NCI-H524 (cell line): ENCODE measurements at regions not wholly inside any gene's neighbourhood (a gene's known extent, or its start where the extent isn't known, plus 50 kb on each side); places are given as distances from the start of the nearest gene placed in this dataset.
"Not testable (repeated sequence)": the region's sequence is repeated elsewhere in the genome, so short reads cannot be mapped to it uniquely, and the experiment has no call there.

ENCODE experiments used
- DNase-seq, 2 experiments: peaks; one replicate each; lab custom pipeline; 2025; lab: John Stamatoyannopoulos, UW

DNA sequence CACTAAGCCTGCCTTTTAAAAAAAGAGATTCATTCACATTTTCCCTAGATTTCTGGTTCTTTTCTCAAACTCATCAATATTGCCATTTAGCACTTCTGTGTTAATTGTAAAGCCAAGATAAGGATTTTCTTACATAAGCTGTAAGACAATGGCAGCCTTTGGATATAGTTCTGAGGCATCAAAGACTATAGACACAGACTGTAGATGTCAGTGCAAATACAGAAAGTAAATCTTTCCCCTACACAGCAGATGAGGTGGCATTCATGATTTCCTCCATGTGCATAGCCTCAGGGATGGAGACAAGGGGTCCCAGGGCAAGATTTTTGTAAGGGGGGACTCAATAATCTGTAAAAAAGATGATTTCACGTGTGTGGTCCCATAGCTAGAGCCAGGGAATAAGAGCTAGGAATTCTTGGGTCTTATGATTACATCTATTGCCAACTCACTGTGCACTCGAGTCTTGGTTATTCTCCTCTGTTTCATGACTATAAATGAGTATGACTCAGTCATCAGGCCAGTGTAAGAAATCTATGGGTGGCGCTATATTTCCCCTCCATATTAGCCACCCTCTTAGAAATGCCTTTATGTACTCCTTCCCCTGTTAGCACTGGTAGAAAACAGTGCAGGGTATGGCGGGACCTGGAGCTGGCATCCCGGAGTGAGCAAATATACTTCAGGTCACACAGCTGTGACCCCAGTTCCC is 207.5 kb downstream of the EXOC5 start:
- no peak for DNase-seq

DNA sequence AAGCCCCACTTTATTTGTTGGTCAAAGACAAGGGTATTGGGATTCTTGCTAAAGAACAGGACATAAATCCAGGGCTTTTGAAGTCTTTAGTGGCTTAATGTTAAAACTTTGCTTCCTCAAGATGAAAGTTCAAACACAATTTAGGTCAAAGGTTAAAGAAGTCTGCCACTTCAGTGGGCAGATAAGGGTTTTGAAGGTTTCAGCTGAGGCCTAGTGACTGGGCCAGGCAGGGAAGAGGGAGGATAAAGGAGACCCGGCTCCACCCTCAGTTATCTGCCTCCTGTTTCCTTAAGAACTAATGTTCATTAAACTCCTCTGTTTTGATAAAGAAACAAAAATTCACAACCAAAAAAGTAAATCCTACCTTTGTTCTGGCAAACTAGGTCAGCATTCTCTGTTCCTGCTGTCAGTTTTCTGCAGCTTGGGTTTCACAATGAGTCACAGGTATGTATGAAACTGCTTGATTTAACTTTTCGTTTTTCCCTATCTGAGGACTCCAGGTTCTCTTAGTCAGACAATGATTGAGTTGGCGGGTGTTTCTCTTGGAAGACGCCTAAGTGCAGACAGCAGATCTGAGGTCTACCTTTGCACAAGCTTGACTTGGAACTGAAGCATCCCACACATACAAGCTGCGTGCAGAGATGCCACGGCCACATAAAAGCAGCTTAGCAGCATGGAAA is 208.3 kb downstream of the EXOC5 start:
- no peak for DNase-seq

- peak; percentile 82 to 87 for DNase-seq
Observed at GRCh38 chr14:57058319-57058718, 210.4 kb downstream of the EXOC5 start.

DNA sequence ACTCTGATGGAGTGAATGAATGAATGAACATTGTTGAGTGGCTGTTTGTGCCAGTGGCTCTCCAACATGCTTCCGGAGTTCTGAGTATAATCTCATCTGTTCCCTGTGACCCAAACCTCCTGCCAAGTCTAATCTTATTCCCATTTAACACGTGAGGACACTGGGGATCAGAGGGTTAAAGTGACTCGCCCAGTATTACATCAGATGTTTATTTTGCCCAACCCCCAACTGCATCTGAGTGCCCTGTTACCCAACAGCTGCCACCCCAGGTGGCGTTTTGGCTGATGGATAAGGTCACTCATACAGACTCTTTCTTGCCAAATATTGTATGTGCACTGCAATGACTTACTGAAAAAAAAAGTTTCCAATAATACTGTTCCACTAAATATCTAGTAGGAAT is 210.9 kb downstream of the EXOC5 start:
- DNase-seq = peak; percentile 98 to 99

- not testable (repeated sequence) for DNase-seq
Observed at GRCh38 chr14:57056522-57056921, 212.2 kb downstream of the EXOC5 start.

DNA sequence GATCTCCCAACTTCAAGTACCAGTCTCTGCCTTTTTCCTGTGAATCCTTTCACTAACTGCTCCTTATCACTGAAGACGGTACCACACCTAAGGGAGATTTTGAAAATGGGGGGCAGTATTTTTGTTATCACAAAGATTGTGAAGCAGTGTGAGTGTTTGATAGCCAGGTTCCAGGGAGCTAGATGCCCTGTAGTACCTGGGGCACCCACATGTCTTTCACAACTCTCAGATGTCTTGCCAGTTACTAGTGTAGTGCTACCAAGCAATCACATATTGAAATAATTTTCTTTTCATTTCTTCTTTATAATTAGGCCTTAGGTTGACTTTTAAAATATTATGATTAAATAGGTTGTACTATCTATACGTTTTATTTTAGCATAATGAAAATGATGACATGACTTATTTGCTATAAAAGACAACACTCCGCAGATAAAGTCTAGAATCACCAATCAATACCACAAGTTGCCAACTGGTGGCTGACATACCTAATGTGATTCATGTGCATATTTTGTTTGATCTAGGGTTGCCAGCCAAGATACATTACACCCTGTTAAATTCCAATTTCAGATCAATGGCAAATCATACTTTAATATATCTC is 215.9 kb downstream of the EXOC5 start:
- no peak for DNase-seq

DNA sequence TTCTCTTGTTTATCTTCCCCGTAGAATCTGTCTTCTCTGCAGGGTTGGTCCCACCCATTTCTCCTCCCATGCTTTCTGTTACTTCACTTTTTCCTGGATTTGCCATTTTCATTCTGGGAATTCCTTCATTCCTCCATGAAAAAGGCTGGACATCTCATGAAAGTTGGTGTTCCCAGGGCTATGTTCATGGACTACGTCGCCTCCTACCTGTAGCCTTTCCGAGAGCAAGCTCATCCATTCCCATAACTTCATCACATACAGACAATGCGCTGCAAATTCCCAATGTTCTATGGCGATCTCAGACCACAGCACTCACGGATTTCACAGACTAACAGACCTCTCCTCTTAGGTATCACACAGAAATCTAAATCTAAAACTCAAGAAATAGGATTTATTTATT is 217.1 kb downstream of the EXOC5 start:
- no peak for DNase-seq

- no peak for DNase-seq
Observed at GRCh38 chr14:57049848-57050247, 218.9 kb downstream of the EXOC5 start.

DNA sequence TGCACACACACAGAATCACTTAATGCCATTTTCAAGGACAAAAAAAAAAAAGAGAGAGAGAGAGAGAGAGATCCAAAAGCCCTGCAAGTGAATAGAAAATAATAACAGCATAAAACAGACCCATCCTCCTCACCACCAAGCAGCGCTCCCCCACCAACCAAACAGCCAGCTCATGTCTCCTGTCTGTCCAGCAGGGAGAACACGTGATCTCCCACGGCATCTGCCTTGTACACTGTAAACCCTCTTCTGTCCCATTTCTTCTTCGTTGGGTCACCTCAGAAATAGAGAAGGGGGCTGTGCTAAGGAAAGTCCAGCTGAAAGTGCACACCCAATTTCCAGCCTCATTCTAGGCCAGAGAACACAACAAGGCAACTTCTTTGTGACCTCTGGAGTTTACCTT is 222.5 kb downstream of the EXOC5 start:
- peak in 1 of 2 experiments; percentile 46 for DNase-seq

DNA sequence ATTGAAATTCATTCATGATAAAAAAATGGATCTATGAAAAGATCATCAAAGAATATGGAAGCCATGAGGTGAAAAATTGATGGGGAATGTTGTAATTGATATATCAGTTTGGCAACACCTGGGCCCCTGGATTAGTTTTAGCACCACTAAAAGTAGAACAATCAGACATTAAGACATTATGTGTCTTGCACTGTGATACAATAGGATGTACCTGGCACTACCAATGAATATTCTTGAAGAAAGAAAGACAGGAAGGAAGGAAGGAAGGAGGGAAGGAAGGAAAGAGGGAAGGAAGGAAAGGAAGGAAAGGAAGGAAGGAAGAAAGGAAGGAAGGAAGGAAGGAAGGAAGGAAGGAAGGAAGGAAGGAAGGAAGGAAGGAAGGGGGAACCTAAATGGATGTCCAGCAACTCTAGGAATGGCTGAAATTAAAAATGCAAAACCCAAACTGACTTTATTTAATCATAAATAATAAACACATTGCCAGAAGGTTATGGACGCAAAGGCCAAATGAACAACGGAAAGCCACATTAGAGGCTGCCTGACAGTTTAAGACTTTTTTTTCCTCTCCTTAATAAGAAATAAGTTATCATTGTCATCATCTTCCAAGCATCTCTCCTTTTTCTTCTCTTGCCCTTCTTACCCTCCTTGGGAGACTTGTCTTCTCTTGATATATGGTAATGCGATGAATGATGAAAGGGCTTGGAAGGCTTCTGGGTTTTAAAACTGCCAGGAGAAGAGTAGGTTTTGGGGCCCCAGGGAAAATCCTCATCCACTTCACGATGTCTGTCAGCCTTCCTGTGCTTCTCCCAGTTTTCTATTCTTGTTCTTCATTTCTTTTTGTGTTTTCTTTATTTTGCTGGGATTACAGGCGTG is 224.4 kb downstream of the EXOC5 start:
- not testable (repeated sequence) for DNase-seq

- no peak for DNase-seq
Observed at GRCh38 chr14:57038689-57039088, 228.4 kb upstream of the OTX2 start.

GRCh38 chr14:57031474-57031873 is 221.2 kb upstream of the OTX2 start:
- no peak for DNase-seq

DNA sequence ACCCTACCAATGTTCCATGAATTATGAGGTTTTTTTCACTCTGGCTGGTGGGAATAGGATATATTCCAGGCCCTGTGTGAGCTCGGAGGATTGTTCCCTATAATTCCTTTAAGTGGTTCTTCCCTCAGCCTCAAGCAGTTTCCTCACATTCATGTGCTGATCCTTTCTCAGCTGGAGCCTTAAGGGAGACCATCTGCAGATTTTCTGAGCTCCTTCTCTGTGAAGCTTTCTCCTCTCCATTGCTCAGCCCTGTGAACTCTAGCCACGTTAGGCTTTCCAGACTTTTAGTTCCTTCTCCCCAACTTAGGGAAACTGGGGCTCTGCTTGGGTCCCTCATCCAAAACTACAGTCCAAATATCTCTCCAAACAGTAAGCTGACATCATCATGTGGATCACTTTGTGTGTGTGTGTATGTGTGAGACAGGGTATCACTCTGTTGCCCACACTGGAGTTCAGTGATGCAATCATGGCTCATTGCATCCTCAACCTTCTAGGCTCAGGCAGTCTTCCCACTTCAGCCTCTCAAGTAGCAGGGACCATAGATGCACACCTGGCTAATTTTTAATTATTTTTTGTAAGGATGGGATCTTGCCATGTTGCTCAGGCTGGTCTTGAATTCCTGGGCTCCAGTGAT is 219.5 kb upstream of the OTX2 start:
- DNase-seq = peak; percentile 73 to 88

- no peak for DNase-seq
Observed at GRCh38 chr14:57025456-57025855, 215.2 kb upstream of the OTX2 start.

DNA sequence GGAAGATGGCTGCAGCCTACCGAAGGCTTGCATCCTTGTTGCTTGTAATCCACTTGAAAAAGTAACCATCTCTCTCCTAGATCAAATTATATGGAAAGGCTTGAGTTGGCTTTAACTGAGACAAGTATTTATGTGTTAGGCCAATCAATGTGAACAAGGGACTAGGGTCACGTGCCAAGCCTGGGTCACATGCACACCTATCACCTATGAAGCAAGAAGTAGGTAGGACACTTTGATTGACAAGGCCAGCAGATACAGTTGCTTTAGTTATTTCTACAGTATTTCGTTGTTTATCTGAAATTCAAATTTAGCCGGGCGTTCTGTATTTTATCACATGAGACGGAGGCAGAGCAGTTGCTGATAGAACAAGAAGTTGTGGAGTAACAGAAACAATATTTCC is 212.3 kb upstream of the OTX2 start:
- DNase-seq = no peak

DNA sequence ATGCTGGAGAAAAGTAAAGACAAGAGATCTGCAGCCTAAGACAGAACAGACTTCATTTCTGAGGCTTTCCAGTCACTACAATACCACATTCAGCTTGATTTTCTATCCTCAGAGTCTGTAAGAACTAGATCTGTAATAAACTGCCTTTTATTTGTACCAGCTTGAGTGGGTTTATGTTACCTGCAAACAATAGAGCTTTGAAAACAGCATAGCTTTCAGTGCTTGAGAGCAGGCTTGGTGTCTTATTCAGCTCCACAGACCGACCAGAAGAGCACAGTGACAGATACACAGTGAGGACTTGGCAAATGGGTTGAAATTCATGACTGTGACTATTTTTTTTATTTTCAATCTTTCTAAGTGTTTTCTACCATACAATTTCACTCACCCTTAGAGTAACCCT is 207.8 kb upstream of the OTX2 start:
- DNase-seq = no peak

DNA sequence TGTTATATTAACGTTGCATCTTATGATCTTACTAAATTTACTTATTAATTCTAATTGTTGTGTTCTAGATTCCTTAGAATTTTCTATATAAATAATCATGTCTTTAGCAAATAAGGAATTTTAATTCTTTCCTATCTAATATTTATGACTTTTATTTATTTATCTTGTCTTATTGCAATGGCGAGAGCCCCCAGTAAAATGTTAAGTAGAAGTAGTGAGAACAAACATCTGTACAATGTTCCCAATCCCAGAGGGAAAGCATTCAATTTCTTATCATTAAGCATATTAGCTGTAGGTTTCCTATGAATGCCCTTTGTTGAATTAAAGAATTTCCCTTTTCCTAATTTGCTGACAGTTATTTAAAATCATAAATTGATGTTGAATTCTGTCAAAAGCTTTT is 203.7 kb upstream of the OTX2 start:
- no peak for DNase-seq

DNA sequence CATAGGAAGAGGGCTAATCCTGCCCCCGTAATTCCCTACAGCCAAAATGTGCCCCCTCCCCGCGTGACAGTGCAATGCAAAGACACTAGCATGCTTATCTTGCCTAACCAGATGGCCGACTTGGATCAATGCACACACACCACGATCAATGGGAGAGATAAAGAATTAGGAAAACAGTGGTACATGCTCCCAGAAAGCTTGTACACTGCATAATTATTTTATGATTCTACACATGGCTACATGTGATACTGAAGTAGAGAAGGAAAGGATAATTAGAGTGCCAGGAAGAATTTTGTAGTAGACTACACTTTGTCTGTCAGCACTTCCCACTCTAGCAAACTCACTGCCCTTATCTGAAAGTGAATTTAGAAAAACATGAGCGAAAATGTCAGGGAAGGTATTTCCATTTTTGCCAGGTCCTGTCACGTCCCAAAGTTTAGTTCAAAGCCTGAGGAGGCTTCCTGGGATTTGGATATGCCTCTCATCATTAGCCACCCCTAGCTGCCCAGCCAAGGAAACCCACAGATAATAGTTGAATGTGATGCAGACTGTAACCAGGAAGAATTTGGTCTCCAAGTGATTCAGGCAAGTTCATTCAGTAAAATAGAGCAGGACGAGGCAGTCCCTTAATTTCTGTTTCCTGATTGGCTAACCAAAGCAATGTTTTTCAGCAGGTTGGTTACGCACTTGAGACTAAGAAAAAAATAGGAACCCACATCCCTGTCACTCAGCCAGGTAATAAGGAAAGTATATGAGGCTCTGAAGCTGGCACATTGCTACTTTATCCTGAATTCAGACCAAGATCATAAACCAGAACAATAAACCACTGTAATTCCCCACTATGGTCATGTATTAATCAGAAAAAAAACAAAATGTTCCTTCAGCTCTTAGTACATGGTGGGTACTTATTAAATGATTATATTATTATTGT is 199.6 kb upstream of the OTX2 start:
- peak; percentile 97 to 99 for DNase-seq

DNA sequence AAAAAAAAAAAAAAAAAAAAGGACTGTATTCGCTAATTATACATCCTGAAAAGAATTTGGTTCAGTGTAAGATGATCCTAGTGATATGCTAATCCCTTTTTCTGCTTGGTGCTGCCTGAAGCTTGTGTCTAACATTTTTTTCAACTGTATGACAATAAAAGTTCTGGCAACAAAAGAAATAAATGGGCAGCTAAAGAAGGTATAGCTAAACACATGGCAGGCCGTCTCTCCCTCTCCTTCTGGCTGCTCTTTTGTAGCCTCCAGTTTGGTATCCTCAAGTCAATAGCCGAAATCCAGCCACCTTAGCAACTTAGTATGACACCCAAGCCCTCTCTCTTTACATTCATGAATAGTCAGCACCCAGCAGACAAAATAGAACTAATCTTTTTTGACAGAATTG is 198.3 kb upstream of the OTX2 start:
- peak; percentile 64 to 85 for DNase-seq

DNA sequence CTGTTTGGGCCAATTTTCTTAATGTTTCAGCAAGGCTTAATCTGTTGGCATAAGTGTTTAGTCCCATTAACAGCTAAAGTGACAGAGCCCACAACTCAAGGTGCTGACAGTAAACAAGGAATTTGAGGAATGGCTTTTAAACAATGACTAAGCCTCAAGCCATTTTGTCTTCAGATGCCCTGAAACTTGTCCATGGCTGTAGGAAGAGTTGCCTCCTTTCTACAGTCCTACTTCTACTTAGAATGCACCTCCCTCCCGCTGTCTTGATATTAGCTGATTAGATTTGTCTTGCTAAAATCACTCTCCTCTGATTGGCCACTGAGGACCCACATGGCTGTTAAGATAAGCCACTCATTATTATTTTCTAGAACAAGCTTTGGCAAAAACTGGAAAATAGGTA is 188.4 kb upstream of the OTX2 start:
- DNase-seq = no peak
